Astrocyte of the cerebellum (primary cell): ENCODE measurements at regions not wholly inside any gene's neighbourhood (a gene's known extent, or its start where the extent isn't known, plus 50 kb on each side); places are given as distances from the start of the nearest gene placed in this dataset.

Experiments used
- DNase-seq: peaks from one replicate; pipeline ENCODE4 v3.0.0-alpha.2; 2011; ENCODE audit warnings: low read depth
- H3K4me3 ChIP-seq: 2 replicates; pipeline ENCODE4 v1.5.1; 2011; ENCODE audit warnings: mild to moderate bottlenecking, low read depth, low read length, moderate library complexity
- CTCF ChIP-seq: IDR thresholded peaks from 2 replicates; pipeline ENCODE4 v1.5.1; 2012; ENCODE audit warnings: low read length, low read depth, moderate library complexity, mild to moderate bottlenecking; ENCODE audit errors: missing control alignments
- in situ Hi-C: cut with HindIII; loops from 2 replicates; pipeline ENCODE4 v1.10.0; 2017; ENCODE audit warnings: low sequenced_read_pairs

- TF ChIP-seq CTCF = no peak
- peak; percentile 96 for DNase-seq
- no peak overlapping the region for H3K4me3 ChIP-seq
- in situ Hi-C loops = no loop called here
Observed at GRCh38 chr22:44363013-44363979, 50.5 kb upstream of the SHISAL1 start.

GRCh38 chr22:44362249-44363012 lies 49.7 kb upstream of the SHISAL1 start:
- no peak overlapping the region for H3K4me3 ChIP-seq
- DNase-seq = no peak
- TF ChIP-seq CTCF = no peak
- in situ Hi-C loops = no loop called here
